ENCODE measurements at regions not wholly inside any gene's neighbourhood (a gene's known extent, or its start where the extent isn't known, plus 50 kb on each side); places are given as distances from the start of the nearest gene placed in this dataset.

DNA sequence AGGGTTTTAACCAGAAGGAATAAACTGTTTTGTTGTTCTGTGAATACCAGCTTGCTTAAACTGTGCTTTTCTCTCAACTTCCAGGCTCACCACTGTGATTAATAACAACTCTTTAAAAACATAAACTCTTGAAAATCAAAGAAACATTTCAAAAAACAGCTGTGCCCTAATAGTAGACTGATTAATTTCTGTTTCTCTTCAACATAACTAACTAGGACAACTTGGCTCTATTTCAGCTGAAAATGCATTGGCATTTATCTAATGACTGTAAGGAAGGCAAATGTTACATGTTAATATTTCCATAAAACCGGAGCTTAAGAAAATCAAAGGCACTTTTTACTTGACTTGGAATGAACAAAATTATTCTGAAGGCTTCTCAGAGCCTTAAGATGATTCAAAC, 656.1 kb upstream of the NEGR1 start:
- TF ChIP-seq, protein P1, sequence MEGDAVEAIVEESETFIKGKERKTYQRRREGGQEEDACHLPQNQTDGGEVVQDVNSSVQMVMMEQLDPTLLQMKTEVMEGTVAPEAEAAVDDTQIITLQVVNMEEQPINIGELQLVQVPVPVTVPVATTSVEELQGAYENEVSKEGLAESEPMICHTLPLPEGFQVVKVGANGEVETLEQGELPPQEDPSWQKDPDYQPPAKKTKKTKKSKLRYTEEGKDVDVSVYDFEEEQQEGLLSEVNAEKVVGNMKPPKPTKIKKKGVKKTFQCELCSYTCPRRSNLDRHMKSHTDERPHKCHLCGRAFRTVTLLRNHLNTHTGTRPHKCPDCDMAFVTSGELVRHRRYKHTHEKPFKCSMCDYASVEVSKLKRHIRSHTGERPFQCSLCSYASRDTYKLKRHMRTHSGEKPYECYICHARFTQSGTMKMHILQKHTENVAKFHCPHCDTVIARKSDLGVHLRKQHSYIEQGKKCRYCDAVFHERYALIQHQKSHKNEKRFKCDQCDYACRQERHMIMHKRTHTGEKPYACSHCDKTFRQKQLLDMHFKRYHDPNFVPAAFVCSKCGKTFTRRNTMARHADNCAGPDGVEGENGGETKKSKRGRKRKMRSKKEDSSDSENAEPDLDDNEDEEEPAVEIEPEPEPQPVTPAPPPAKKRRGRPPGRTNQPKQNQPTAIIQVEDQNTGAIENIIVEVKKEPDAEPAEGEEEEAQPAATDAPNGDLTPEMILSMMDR (IDR thresholded peaks at IDR 0.05), result no peak
- TF ChIP-seq POLR2A (IDR thresholded peaks at IDR 0.05), result no peak

All from heart left ventricle (tissue), 13 donors.